Testis (tissue), 2 donors: ENCODE measurements at regions not wholly inside any gene's neighbourhood (a gene's known extent, or its start where the extent isn't known, plus 50 kb on each side); places are given as distances from the start of the nearest gene placed in this dataset.

Experiments
- POLR2A ChIP-seq: fragments of 450-650 bp; IDR thresholded peaks from one replicate; pipeline ENCODE4 v1.6.1; 2017; ENCODE audit warnings: antibody characterized with exemption, mild to moderate bottlenecking, moderate library complexity
- TF ChIP-seq, protein P1 (sequence below), 3 experiments: fragments of 450-650 bp in 2 of 3; fragments of 200-600 bp in 1 of 3; sonication (generic) in 1 of 3; IDR thresholded peaks; one replicate each; pipeline ENCODE4 v1.5.1; 2016 to 2019; ENCODE audit warnings: antibody characterized with exemption in 3 of 3, mild to moderate bottlenecking in 2 of 3, moderate library complexity in 1 of 3

DNA sequence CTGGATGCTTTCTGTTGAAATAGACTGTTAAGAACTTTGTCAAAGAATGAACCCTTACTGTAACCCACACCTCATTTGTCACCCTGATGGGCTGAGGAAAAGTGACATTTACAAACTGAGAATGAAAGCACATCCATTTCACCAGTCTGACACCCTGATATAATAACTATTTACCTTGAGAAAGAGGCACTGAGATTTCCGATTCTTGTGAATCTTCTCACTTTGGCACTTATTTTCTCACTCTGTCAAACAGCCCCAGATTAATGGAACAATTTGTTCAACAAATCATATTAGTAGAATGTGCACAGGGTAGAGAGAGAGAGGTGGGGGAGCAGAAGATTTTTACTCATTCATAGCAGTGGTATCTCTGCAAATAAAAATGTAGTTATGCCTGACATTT is 606.9 kb downstream of the MCTP2 start:
- TF ChIP-seq, protein P1, sequence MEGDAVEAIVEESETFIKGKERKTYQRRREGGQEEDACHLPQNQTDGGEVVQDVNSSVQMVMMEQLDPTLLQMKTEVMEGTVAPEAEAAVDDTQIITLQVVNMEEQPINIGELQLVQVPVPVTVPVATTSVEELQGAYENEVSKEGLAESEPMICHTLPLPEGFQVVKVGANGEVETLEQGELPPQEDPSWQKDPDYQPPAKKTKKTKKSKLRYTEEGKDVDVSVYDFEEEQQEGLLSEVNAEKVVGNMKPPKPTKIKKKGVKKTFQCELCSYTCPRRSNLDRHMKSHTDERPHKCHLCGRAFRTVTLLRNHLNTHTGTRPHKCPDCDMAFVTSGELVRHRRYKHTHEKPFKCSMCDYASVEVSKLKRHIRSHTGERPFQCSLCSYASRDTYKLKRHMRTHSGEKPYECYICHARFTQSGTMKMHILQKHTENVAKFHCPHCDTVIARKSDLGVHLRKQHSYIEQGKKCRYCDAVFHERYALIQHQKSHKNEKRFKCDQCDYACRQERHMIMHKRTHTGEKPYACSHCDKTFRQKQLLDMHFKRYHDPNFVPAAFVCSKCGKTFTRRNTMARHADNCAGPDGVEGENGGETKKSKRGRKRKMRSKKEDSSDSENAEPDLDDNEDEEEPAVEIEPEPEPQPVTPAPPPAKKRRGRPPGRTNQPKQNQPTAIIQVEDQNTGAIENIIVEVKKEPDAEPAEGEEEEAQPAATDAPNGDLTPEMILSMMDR (IDR thresholded peaks at IDR 0.05) = no peak
- TF ChIP-seq POLR2A = no peak
